Natural killer cell (primary cell): ENCODE measurements at regions not wholly inside any gene's neighbourhood (a gene's known extent, or its start where the extent isn't known, plus 50 kb on each side); places are given as distances from the start of the nearest gene placed in this dataset.

Experiments used
- ATAC-seq, 3 donors: fragments of 150-1000 bp in 2 of 3; fragments of 200-7000 bp in 1 of 3; cut with Tn5 transposase; 1 replicate in 1 of 3; 2 replicates in 2 of 3; pipeline ENCODE4 v1.10.0; 2021; ENCODE audit warnings: mild to moderate bottlenecking in 2 of 3, moderate library complexity in 2 of 3
- DNase-seq, 2 donors: peaks; one replicate each; pipeline versions ENCODE4 v3.0.0 to v3.0.0-alpha.2; 2013 to 2021; ENCODE audit warnings: mixed read lengths in 1 of 2
- H3K27ac ChIP-seq: one replicate; pipeline ENCODE4 v1.5.1; 2013; ENCODE audit warnings: mild to moderate bottlenecking, low read length
- H3K27me3 ChIP-seq: one replicate; pipeline ENCODE4 v1.6.1; 2013; ENCODE audit warnings: low read length; ENCODE audit not compliant: control insufficient read depth, insufficient read depth
- H3K36me3 ChIP-seq: one replicate; pipeline ENCODE4 v1.6.1; 2013; ENCODE audit warnings: low read length; ENCODE audit not compliant: control insufficient read depth, insufficient read depth
- H3K4me1 ChIP-seq: one replicate; pipeline ENCODE4 v1.6.1; 2013; ENCODE audit warnings: low read length; ENCODE audit not compliant: control insufficient read depth, insufficient read depth
- H3K4me3 ChIP-seq: one replicate; pipeline ENCODE4 v1.5.1; 2013; ENCODE audit warnings: low read length
- H3K9me3 ChIP-seq: one replicate; pipeline ENCODE4 v1.6.1; 2013; ENCODE audit warnings: low read length; ENCODE audit not compliant: control insufficient read depth, insufficient read depth
- H3K27ac Mint-ChIP-seq, 2 donors: one replicate each; pipeline ENCODE4 v1.8.0; 2022; ENCODE audit warnings: mild to moderate bottlenecking in 2 of 2, mixed read lengths in 2 of 2, moderate library complexity in 1 of 2
- H3K27me3 Mint-ChIP-seq, 2 donors: one replicate each; pipeline ENCODE4 v1.8.0; 2022; ENCODE audit warnings: low read depth in 2 of 2, mixed read lengths in 2 of 2
- H3K36me3 Mint-ChIP-seq: one replicate; pipeline ENCODE4 v1.8.0; 2022; ENCODE audit warnings: mixed read lengths
- H3K4me1 Mint-ChIP-seq, 2 donors: one replicate each; pipeline ENCODE4 v1.8.0; 2022; ENCODE audit warnings: mixed read lengths in 2 of 2
- H3K4me3 Mint-ChIP-seq: one replicate; pipeline ENCODE4 v1.8.0; 2022; ENCODE audit warnings: mild to moderate bottlenecking, moderate library complexity, mixed read lengths
- H3K9me3 Mint-ChIP-seq, 2 donors: one replicate each; pipeline ENCODE4 v1.8.0; 2022; ENCODE audit warnings: mixed read lengths in 2 of 2
- WGBS: methylation state at CpG from one replicate; pipeline ENCODE4 v1.1.7; 2013; ENCODE audit warnings: missing lambda C conversion rate; ENCODE audit not compliant: insufficient coverage; 5-methylcytosine and 5-hydroxymethylcytosine counted together
- intact Hi-C: fragments of 100-400 bp; cut with micrococcal nuclease; formaldehyde crosslinking; loops from one replicate; pipeline ENCODE4 v1.14.2; 2022
- TF ChIP-seq, protein P1 (sequence below): fragments of 200-600 bp; IDR thresholded peaks from one replicate; pipeline ENCODE4 v1.8.0; 2022; ENCODE audit warnings: antibody characterized with exemption

DNA sequence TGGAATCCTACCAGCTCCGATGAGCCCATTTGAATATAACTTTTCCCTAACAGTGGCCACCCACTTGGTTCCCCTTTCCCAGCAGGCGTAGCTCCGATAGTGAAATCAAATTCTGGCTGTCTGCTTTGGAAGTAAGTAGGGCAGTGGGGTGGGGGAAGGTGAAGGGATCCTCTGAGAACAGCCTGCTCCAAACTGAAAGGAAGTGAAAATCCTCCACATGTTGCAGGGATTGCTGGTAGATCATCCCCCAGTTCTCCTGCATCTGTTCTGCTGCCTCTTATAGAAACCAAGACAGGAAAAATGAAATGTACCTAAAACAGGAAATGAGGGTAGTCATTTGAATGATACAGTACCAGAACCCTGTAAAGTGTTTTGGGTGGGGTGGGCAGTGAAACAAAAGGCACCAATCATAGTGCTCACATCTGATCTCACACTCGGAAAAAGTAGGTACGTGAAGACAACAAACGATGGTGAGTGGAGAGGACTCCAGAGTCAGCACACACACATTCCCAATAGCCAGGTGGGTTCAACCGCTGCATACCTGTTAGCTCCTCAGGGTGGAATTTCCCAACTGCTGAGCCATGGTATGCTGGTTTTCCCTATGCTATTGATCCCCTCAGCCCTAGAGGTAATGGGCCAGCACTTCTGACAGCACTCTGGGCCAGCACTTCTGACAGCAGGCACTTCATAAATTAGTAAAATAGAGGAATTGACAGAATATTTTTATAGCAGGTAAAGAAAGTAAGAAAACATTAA is 304.9 kb upstream of the ADAMTS9 start:
- H3K9me3 ChIP-seq, result no peaks in the 10 kb centered on the region
- no peak overlapping the region for H3K4me3 ChIP-seq
- TF ChIP-seq, protein P1, sequence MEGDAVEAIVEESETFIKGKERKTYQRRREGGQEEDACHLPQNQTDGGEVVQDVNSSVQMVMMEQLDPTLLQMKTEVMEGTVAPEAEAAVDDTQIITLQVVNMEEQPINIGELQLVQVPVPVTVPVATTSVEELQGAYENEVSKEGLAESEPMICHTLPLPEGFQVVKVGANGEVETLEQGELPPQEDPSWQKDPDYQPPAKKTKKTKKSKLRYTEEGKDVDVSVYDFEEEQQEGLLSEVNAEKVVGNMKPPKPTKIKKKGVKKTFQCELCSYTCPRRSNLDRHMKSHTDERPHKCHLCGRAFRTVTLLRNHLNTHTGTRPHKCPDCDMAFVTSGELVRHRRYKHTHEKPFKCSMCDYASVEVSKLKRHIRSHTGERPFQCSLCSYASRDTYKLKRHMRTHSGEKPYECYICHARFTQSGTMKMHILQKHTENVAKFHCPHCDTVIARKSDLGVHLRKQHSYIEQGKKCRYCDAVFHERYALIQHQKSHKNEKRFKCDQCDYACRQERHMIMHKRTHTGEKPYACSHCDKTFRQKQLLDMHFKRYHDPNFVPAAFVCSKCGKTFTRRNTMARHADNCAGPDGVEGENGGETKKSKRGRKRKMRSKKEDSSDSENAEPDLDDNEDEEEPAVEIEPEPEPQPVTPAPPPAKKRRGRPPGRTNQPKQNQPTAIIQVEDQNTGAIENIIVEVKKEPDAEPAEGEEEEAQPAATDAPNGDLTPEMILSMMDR, result no peak
- no peaks in the 10 kb centered on the region for H3K4me1 Mint-ChIP-seq
- WGBS, result 98% methylated on average over 5 of the region's 7 CpGs
- H3K27me3 Mint-ChIP-seq, result no peaks in the 10 kb centered on the region
- no peaks in the 10 kb centered on the region for H3K36me3 ChIP-seq
- H3K36me3 Mint-ChIP-seq, result no peaks in the 10 kb centered on the region
- no peak overlapping the region for H3K4me3 Mint-ChIP-seq
- DNase-seq, result no peak
- no peaks in the 10 kb centered on the region for H3K4me1 ChIP-seq
- intact Hi-C loops, result no loop called here
- H3K27ac Mint-ChIP-seq, result no peak overlapping the region
- peaks cover 4 to 6% of the 10 kb centered on the region in 2 donors for H3K9me3 Mint-ChIP-seq
- no peak for ATAC-seq
- no peak overlapping the region for H3K27ac ChIP-seq
- H3K27me3 ChIP-seq, result no peaks in the 10 kb centered on the region

DNA sequence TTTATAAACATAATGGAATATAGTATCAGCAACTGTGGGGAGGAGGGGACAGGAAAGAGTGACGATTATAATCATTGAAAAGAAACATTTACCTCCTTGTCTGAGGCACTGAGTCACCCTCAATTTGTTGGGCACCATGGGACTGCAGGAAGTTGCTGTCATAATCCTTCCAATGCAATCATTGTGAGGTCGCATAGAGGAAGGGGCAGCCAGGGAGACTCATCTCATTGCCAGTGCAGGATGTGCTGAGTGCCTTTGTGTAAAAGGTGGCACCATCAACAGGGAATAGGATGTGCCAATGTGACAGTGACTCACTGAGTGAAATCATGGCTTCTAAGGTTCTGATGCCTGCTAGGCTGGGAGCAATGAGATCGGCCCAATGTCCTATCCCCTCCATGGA is 300.4 kb upstream of the ADAMTS9 start:
- H3K9me3 ChIP-seq, result peaks cover 2% of the 10 kb centered on the region
- TF ChIP-seq, protein P1, result no peak
- no peak for ATAC-seq
- no peaks in the 10 kb centered on the region for H3K27me3 ChIP-seq
- intact Hi-C loops, result no loop called here
- H3K27ac ChIP-seq, result no peak overlapping the region
- Mint-ChIP-seq H3K4me3 (no peak overlapping the region), H3K4me1 (no peaks in the 10 kb centered on the region), H3K36me3 (no peaks in the 10 kb centered on the region), H3K27ac (no peak overlapping the region), H3K9me3 (peaks cover 11 to 16% of the 10 kb centered on the region in 2 donors), H3K27me3 (no peaks in the 10 kb centered on the region)
- no peak for DNase-seq
- H3K36me3 ChIP-seq, result no peaks in the 10 kb centered on the region
- WGBS, result 60% methylated on average over 3 of the region's 3 CpGs
- H3K4me3 ChIP-seq, result no peak overlapping the region
- H3K4me1 ChIP-seq, result no peaks in the 10 kb centered on the region

DNA sequence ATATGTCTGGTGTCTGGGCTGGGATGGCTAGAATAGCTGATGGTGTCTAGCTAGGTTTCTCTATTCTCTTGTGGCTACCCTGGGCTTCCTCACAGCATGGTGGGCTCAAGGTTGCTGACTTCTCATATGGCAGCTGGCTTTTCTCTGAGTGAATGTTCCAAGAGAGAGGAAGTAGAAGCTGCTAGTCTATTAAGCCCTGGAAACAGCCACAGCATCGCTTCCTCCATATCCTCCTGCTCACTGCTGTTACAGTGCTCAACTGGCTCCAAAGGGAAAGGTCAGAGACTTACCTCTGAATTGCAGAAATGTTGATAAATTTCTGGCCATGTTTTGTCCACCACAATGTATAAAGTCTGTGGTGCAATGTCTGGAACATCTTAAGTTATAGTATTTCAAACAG is 299.9 kb upstream of the ADAMTS9 start:
- no peaks in the 10 kb centered on the region for H3K36me3 ChIP-seq
- TF ChIP-seq, protein P1, result no peak
- Mint-ChIP-seq H3K36me3 (no peaks in the 10 kb centered on the region), H3K27ac (no peak overlapping the region), H3K9me3 (peaks cover 11 to 15% of the 10 kb centered on the region in 2 donors), H3K27me3 (no peaks in the 10 kb centered on the region), H3K4me3 (no peak overlapping the region), H3K4me1 (no peaks in the 10 kb centered on the region)
- H3K4me1 ChIP-seq, result no peaks in the 10 kb centered on the region
- intact Hi-C loops, result no loop called here
- H3K27ac ChIP-seq, result no peak overlapping the region
- H3K9me3 ChIP-seq, result peaks cover 2% of the 10 kb centered on the region
- ATAC-seq, result no peak
- 86% methylated on average over 1 of the region's 1 CpG for WGBS
- H3K27me3 ChIP-seq, result no peaks in the 10 kb centered on the region
- H3K4me3 ChIP-seq, result no peak overlapping the region
- no peak for DNase-seq

DNA sequence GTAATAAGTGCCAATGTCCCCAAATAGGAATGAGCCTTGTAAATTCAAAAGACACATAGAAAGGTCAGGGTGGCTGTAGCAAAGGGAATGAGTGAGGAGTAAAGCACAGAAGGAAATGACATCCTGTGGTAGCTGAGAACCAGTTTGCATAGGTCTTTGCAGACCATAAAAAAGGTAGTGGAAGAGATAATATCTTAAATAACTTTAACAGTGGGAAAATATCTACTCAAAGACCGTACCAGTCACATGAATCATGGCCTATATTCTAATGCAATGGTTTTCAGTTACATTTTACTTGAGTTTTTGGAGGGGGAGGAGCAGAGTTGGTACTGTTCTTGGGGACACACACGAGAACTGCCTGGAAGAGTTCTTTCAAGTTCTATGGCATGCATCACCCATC is 297.3 kb upstream of the ADAMTS9 start:
- H3K4me3 Mint-ChIP-seq, result no peak overlapping the region
- 75% methylated on average over 1 of the region's 2 CpGs for WGBS

More for the DNA sequence above, 297.3 kb upstream of the ADAMTS9 start:
- Histone ChIP-seq H3K4me1 (no peaks in the 10 kb centered on the region), H3K27ac (no peak overlapping the region), H3K36me3 (no peaks in the 10 kb centered on the region), H3K4me3 (no peak overlapping the region), H3K9me3 (peaks cover 2% of the 10 kb centered on the region), H3K27me3 (no peaks in the 10 kb centered on the region)
- peaks cover 11 to 13% of the 10 kb centered on the region in 2 donors for H3K9me3 Mint-ChIP-seq
- ATAC-seq, result no peak
- no peak overlapping the region for H3K27ac Mint-ChIP-seq
- H3K27me3 Mint-ChIP-seq, result no peaks in the 10 kb centered on the region
- H3K36me3 Mint-ChIP-seq, result no peaks in the 10 kb centered on the region
- intact Hi-C loops, result no loop called here
- TF ChIP-seq, protein P1, result no peak
- DNase-seq, result no peak
- no peaks in the 10 kb centered on the region for H3K4me1 Mint-ChIP-seq
